T-cell (primary cell): ENCODE measurements at regions not wholly inside any gene's neighbourhood (a gene's known extent, or its start where the extent isn't known, plus 50 kb on each side); places are given as distances from the start of the nearest gene placed in this dataset.
"Not testable (repeated sequence)": the region's sequence is repeated elsewhere in the genome, so short reads cannot be mapped to it uniquely, and the experiment has no call there.

Experiments
- ATAC-seq, 4 experiments: fragments of 200-7000 bp in 3 of 4; fragments of 150-1000 bp in 1 of 4; cut with Tn5 transposase; replicated peaks in 1 of 4; 1 replicate in 3 of 4; 2 replicates in 1 of 4; pipeline ENCODE4 v1.10.0; 2021; ENCODE audit warnings: moderate library complexity in 3 of 4, mild to moderate bottlenecking in 2 of 4, moderate number of reproducible peaks in 1 of 4
- CTCF ChIA-PET, 2 donors: fragments of 300-600 bp; sonication (Branson Sonifier 250); formaldehyde crosslinking; loops; one replicate each; lab custom pipeline; 2022; ENCODE audit warnings: antibody characterized with exemption in 2 of 2; lab: Charles Lee
- POLR2A ChIA-PET, 2 donors: fragments of 300-600 bp; sonication (Branson Sonifier 250); formaldehyde crosslinking; loops; one replicate each; lab custom pipeline; 2022; ENCODE audit warnings: antibody characterized with exemption in 2 of 2; lab: Charles Lee
- DNase-seq, 35 experiments: peaks; one replicate each; pipeline versions ENCODE4 v3.0.0 to v3.0.0-alpha.2; 2013 to 2023
- H3K27ac ChIP-seq: one replicate; pipeline ENCODE4 v1.5.1; 2013; ENCODE audit warnings: low read length
- H3K27me3 ChIP-seq, 2 experiments: replicated peaks in 1 of 2; 1 replicate in 1 of 2; 2 replicates in 1 of 2; pipeline versions ENCODE4 v1.6.1 to v1.7.0; 2013; ENCODE audit warnings: low read length in 1 of 2, mixed read lengths in 1 of 2; ENCODE audit not compliant: control insufficient read depth in 2 of 2, insufficient read depth in 2 of 2; ENCODE audit errors: extremely low read depth in 1 of 2
- H3K36me3 ChIP-seq, 2 donors: 1 replicate in 1 of 2; 2 replicates in 1 of 2; pipeline versions ENCODE4 v1.6.1 to v1.7.0; 2013; ENCODE audit warnings: low read length in 1 of 2; ENCODE audit not compliant: control insufficient read depth in 2 of 2, insufficient read depth in 1 of 2; ENCODE audit errors: extremely low read depth in 1 of 2
- H3K4me1 ChIP-seq, 2 experiments: 1 replicate in 1 of 2; 2 replicates in 1 of 2; pipeline versions ENCODE4 v1.6.1 to v1.7.0; 2013; ENCODE audit warnings: low read length in 2 of 2, mixed read lengths in 1 of 2; ENCODE audit not compliant: insufficient read depth in 2 of 2, control insufficient read depth in 1 of 2; ENCODE audit errors: extremely low read depth in 1 of 2
- H3K4me3 ChIP-seq, 2 donors: 1 replicate in 1 of 2; 2 replicates in 1 of 2; pipeline versions ENCODE4 v1.5.1 to v1.7.0; 2013; ENCODE audit warnings: mild to moderate bottlenecking in 2 of 2, low read length in 1 of 2, moderate library complexity in 1 of 2; ENCODE audit not compliant: control insufficient read depth in 1 of 2; ENCODE audit errors: extremely low read depth in 1 of 2
- H3K9me3 ChIP-seq: 2 replicates; pipeline ENCODE4 v1.7.0; 2013
- H3K27ac Mint-ChIP-seq, 2 donors: one replicate each; pipeline ENCODE4 v1.8.0; 2020 to 2021; ENCODE audit warnings: mild to moderate bottlenecking in 2 of 2, mixed read lengths in 2 of 2
- H3K27me3 Mint-ChIP-seq, 2 donors: one replicate each; pipeline ENCODE4 v1.8.0; 2021 to 2022; ENCODE audit warnings: mixed read lengths in 2 of 2
- H3K36me3 Mint-ChIP-seq: one replicate; pipeline ENCODE4 v1.8.0; 2021; ENCODE audit warnings: mixed read lengths
- H3K4me1 Mint-ChIP-seq, 3 donors: one replicate each; pipeline ENCODE4 v1.8.0; 2020 to 2022; ENCODE audit warnings: mixed read lengths in 3 of 3, mild to moderate bottlenecking in 1 of 3
- H3K4me3 Mint-ChIP-seq, 3 donors: one replicate each; pipeline ENCODE4 v1.8.0; 2020 to 2022; ENCODE audit warnings: mild to moderate bottlenecking in 3 of 3, mixed read lengths in 3 of 3, moderate library complexity in 3 of 3
- H3K9me3 Mint-ChIP-seq, 3 donors: one replicate each; pipeline ENCODE4 v1.8.0; 2020 to 2022; ENCODE audit warnings: mixed read lengths in 3 of 3
- WGBS: methylation state at CpG from one replicate; pipeline ENCODE4 v1.1.5; 2013; ENCODE audit warnings: missing lambda C conversion rate; ENCODE audit not compliant: insufficient coverage; 5-methylcytosine and 5-hydroxymethylcytosine counted together

DNA sequence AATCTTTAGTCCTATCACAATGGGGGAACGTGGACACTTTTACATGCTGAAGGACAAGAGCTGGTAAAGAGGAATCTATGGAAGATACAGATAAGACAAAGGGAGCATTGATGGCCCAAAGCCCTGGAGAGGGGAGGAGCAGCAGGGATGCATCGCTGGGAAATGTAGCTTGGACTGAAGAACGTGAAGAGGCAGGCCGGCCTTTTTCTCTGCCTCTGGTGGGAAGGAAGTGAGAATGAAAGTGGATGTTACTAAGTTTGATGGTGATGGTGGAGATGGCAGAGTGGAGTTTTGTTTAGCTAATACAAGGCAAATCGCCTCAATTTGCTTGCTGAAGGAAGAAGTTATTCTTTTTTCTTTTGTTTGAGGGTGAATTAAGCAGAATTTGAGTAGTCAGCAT, 124.6 kb upstream of the TAF11L2 start:
- Histone ChIP-seq H3K9me3 (no peaks in the 10 kb centered on the region), H3K27ac (no peak overlapping the region), H3K4me3 (no peak overlapping the region), H3K4me1 (no peaks in the 10 kb centered on the region), H3K36me3 (no peaks in the 10 kb centered on the region), H3K27me3 (no peaks in the 10 kb centered on the region)
- ATAC-seq (no peak), DNase-seq (no peak)
- H3K4me1 Mint-ChIP-seq = no peaks in the 10 kb centered on the region
- H3K9me3 Mint-ChIP-seq = peaks cover 0 to 10% (median 7%) of the 10 kb centered on the region in 3 donors
- H3K36me3 Mint-ChIP-seq = no peaks in the 10 kb centered on the region
- no peaks in the 10 kb centered on the region for H3K27me3 Mint-ChIP-seq
- H3K4me3 Mint-ChIP-seq = no peak overlapping the region
- CTCF ChIA-PET = no interaction called here
- no peak overlapping the region for H3K27ac Mint-ChIP-seq
- WGBS = 94% methylated on average over 3 of the region's 5 CpGs
- POLR2A ChIA-PET = no interaction called here

DNA sequence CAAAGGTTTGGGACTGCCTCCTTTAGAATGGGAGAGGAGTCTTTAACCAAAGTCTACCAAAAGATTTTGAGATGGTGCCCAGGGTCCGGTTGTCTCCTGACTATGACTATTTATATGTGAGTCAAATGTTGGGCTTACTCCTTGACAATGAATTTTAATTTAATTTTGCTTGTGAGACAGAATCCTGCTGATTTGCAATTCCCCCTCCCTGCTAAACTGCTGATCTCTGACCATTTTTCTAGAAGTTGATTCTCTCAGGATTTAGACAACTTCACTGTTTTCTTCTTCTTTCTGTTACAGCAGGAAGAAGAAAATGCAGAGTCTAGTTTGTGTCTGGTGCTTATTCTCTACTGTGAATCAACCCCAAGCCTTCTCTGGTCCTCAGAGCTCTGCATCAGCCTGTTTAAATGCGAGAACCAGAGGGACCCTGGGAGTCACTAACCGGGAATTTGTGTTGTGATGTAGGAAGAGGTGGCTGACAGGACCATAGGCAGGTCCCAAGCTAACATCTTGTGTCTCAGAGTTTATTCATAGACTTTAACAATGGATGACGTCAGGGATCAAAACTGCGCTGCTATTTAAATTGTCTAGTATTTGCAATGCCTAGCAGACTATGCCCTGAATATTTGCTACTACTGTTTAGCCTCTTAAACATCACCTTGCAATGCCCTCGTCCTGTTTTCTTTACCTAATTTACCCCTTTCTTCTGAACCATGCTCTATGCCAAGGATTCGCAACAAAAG, 124.0 kb upstream of the TAF11L2 start:
- POLR2A ChIA-PET = no interaction called here
- 68% methylated on average over 5 of the region's 7 CpGs for WGBS

DNA sequence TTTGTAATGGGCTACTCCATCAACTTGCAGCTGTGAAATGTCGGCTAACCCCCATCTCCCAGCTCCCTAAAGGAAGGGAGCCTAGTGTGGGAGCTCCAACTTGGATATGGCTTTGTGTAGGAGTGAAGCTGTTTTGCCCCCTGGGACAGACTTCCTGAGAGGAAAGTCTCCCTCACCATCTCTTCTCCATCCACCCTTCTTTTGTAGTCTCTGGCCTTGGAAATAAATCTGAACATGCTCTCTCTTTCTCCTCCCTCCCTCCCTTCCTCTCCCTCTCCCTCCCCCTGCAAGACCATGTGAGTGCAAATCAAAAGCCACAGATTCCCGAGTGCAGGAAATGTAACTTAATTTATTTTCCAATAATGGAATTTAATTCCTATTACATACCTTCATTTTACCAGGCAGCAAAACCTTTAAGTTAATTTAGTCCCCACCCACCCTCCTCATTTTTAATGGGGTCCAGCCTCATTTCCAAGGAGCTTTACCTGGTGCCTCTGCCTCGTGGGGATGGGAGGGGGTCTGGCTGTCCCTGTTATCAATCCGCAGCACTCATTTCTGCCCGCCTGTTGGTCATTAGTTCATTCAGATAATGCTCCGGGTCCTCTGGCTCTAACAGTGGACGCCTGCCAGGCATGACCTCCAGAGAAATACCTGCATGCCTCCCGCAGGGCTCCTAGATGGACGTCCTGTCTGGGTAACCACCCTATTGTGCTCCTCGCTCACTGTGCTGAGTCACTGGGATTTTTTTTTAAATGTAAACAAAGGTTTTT, 122.9 kb upstream of the TAF11L2 start:
- no peaks in the 10 kb centered on the region for H3K4me1 ChIP-seq
- H3K27ac ChIP-seq = no peak overlapping the region
- ChIA-PET CTCF (no interaction called here), POLR2A (no interaction called here)
- Mint-ChIP-seq H3K27me3 (no peaks in the 10 kb centered on the region), H3K4me3 (no peak overlapping the region), H3K36me3 (no peaks in the 10 kb centered on the region), H3K9me3 (peaks cover 4 to 9% (median 7%) of the 10 kb centered on the region in 3 donors), H3K4me1 (no peaks in the 10 kb centered on the region), H3K27ac (no peak overlapping the region)
- no peaks in the 10 kb centered on the region for H3K36me3 ChIP-seq
- DNase-seq = no peak
- WGBS = 60% methylated on average over 1 of the region's 10 CpGs
- no peak overlapping the region for H3K4me3 ChIP-seq
- no peaks in the 10 kb centered on the region for H3K9me3 ChIP-seq
- no peak for ATAC-seq
- no peaks in the 10 kb centered on the region for H3K27me3 ChIP-seq

More for the DNA sequence above, 124.0 kb upstream of the TAF11L2 start:
- H3K27ac Mint-ChIP-seq = no peak overlapping the region
- Histone ChIP-seq H3K36me3 (no peaks in the 10 kb centered on the region), H3K4me3 (no peak overlapping the region), H3K27me3 (no peaks in the 10 kb centered on the region), H3K9me3 (no peaks in the 10 kb centered on the region), H3K4me1 (no peaks in the 10 kb centered on the region), H3K27ac (no peak overlapping the region)
- H3K4me3 Mint-ChIP-seq = no peak overlapping the region
- CTCF ChIA-PET = no interaction called here
- H3K4me1 Mint-ChIP-seq = no peaks in the 10 kb centered on the region
- DNase-seq = no peak
- ATAC-seq = no peak
- no peaks in the 10 kb centered on the region for H3K27me3 Mint-ChIP-seq
- no peaks in the 10 kb centered on the region for H3K36me3 Mint-ChIP-seq
- peaks cover 4 to 10% (median 7%) of the 10 kb centered on the region in 3 donors for H3K9me3 Mint-ChIP-seq

DNA sequence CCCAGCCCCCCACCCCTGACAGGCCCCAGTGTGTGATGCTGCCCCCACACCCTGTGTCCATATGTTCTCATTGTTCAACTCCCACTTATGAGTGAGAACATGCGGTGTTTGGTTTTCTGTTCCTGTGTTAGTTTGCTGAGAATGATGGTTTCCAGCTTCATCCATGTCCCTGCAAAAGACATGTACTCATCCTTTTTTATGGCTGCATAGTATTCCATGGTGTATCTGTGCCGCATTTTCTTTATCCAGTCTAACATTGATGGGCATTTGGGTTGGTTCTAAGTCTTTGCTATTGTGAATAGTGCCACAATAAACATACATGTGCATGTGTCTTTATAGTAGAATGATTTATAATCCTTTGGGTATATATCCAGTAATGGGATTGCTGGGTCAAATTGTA, 122.1 kb upstream of the TAF11L2 start:
- WGBS = no CpG with 5 or more reads among the region's 2 CpGs
- H3K27ac Mint-ChIP-seq, H3K4me3 Mint-ChIP-seq, CTCF ChIA-PET, H3K27me3 Mint-ChIP-seq, DNase-seq, H3K4me1 ChIP-seq, POLR2A ChIA-PET, H3K9me3 Mint-ChIP-seq, H3K4me3 ChIP-seq, H3K36me3 Mint-ChIP-seq, H3K4me1 Mint-ChIP-seq, H3K27me3 ChIP-seq, H3K9me3 ChIP-seq, ATAC-seq, H3K36me3 ChIP-seq, H3K27ac ChIP-seq: not testable (repeated sequence)

DNA sequence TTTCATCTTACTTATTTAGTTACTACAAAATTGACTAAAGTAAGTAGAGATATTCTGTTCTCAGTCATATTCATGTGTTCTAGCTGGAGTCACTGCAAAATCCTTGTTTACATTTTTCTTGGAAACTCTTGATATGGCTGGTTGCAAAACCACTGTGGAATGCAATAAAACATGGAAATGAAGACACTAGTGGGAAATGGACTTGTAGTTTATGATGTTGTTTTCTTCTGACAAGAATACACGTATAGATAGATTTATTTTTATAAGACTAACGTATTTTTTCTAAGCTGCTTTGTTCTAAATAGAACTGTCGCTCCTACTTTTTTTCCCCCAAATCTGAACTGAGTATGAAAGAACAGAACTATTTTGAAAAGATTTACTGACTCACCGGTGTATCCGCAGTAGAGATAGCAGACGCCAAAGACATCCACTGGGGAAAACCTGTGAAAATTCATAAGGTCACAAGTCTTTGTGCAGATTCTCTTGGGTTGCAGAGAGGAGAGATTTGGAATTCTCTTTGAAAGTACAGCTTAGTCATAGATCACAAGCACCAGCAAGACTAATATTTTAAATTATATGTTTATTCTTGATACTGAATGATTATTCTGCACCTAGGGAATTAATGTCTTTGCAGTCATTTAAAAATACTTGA, 119.6 kb upstream of the TAF11L2 start:
- DNase-seq (no peak), ATAC-seq (no peak)
- POLR2A ChIA-PET = no interaction called here
- H3K9me3 Mint-ChIP-seq = peaks cover 1 to 8% (median 4%) of the 10 kb centered on the region in 3 donors
- Histone ChIP-seq H3K9me3 (no peaks in the 10 kb centered on the region), H3K27ac (no peak overlapping the region), H3K27me3 (no peaks in the 10 kb centered on the region), H3K36me3 (no peaks in the 10 kb centered on the region), H3K4me3 (no peak overlapping the region), H3K4me1 (no peaks in the 10 kb centered on the region)
- no peaks in the 10 kb centered on the region for H3K27me3 Mint-ChIP-seq
- no peaks in the 10 kb centered on the region for H3K4me1 Mint-ChIP-seq
- CTCF ChIA-PET = no interaction called here
- WGBS = 93% methylated on average over 3 of the region's 6 CpGs
- H3K4me3 Mint-ChIP-seq = no peak overlapping the region
- no peak overlapping the region for H3K27ac Mint-ChIP-seq
- no peaks in the 10 kb centered on the region for H3K36me3 Mint-ChIP-seq

DNA sequence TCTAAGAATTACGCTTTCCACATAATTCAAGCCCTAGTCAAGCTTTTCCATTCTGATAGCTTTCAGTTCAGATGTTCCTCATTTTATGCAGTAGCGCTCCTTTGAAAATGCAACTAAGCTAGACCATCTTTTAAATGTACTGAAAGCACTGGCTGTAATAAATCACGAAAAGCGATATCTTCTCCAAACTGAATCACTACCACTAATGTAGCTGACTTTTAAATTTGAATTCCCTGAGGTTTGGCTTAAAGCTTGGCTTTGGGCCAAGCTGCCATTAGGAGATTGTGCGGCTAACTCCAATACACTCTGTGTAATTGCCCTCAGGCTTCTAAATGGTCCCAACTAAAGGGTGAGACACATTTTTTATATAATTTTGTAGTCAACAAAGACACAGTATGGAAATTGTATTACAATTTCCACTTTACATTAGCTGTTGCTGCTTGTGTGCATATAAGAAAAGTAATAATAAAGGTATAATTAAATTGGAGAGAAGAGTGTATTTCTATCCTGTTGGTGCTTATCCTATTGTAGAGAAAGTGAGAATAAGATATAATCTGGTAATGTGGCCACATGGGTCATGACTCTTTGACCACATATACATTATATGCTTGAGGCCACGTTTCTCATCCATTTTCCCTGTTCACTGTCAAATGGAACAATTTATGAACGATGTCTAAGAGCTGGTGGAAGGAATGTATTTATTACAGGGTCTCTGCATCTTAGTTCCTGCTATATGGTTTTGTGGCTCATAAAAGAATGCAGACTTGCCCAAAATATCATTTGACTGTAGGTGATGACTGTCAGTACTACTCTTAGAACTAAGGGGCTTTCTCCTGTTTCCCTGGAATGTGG, 118.7 kb upstream of the TAF11L2 start:
- H3K27ac Mint-ChIP-seq = no peak overlapping the region
- Histone ChIP-seq H3K4me1 (no peaks in the 10 kb centered on the region), H3K4me3 (no peak overlapping the region), H3K27me3 (no peaks in the 10 kb centered on the region), H3K27ac (no peak overlapping the region), H3K9me3 (no peaks in the 10 kb centered on the region), H3K36me3 (no peaks in the 10 kb centered on the region)
- no peak overlapping the region for H3K4me3 Mint-ChIP-seq
- 80% methylated on average over 1 of the region's 7 CpGs for WGBS
- peaks cover 0 to 8% (median 4%) of the 10 kb centered on the region in 3 donors for H3K9me3 Mint-ChIP-seq
- ChIA-PET POLR2A (no interaction called here), CTCF (no interaction called here)
- ATAC-seq = no peak
- no peaks in the 10 kb centered on the region for H3K36me3 Mint-ChIP-seq
- DNase-seq = no peak
- H3K4me1 Mint-ChIP-seq = no peaks in the 10 kb centered on the region
- no peaks in the 10 kb centered on the region for H3K27me3 Mint-ChIP-seq
